Keratinocyte (primary cell): ENCODE measurements at regions not wholly inside any gene's neighbourhood (a gene's known extent, or its start where the extent isn't known, plus 50 kb on each side); places are given as distances from the start of the nearest gene placed in this dataset.

Experiments used
- DNase-seq: peaks from one replicate; pipeline ENCODE4 v3.0.0-alpha.2; 2011; ENCODE audit warnings: low read depth, missing footprints, low spot score
- FAIRE-seq: peaks from 2 replicates; lab custom pipeline; 2011; peaks lifted over from hg19 to GRCh38; lab: Jason Lieb, UNC
- H2AFZ ChIP-seq: 2 replicates; pipeline ENCODE4 v1.6.0; 2012; ENCODE audit warnings: low read length, control low read depth, inconsistent platforms; ENCODE audit not compliant: control insufficient read depth
- H3K27ac ChIP-seq: 2 replicates; pipeline ENCODE4 v1.5.1; 2011; ENCODE audit warnings: low read length; ENCODE audit not compliant: control insufficient read depth, insufficient read depth
- H3K27me3 ChIP-seq: 3 replicates; pipeline ENCODE4 v1.6.0; 2011; ENCODE audit warnings: low read length; ENCODE audit not compliant: control insufficient read depth, insufficient read depth; ENCODE audit errors: extremely low read depth
- H3K36me3 ChIP-seq, 2 experiments: 2 replicates in 1 of 2; 3 replicates in 1 of 2; pipeline ENCODE4 v1.5.1; 2011; ENCODE audit warnings: low read length in 2 of 2, mild to moderate bottlenecking in 1 of 2; ENCODE audit not compliant: control insufficient read depth in 2 of 2, insufficient read depth in 2 of 2; ENCODE audit errors: extremely low read depth in 1 of 2
- H3K4me1 ChIP-seq: 3 replicates; pipeline ENCODE4 v1.5.1; 2011; ENCODE audit warnings: low read length; ENCODE audit not compliant: control insufficient read depth, insufficient read depth; ENCODE audit errors: extremely low read depth
- H3K4me2 ChIP-seq: 3 replicates; pipeline ENCODE4 v1.6.0; 2011; ENCODE audit warnings: low read depth, low read length; ENCODE audit not compliant: control insufficient read depth, insufficient read depth; ENCODE audit errors: extremely low read depth
- H3K4me3 ChIP-seq, 3 experiments: fragments of 200-600 bp in 1 of 3; sonication (generic) in 1 of 3; 2 replicates in 2 of 3; 3 replicates in 1 of 3; pipeline ENCODE4 v1.5.1; 2011 to 2016; ENCODE audit warnings: low read length in 3 of 3, mild to moderate bottlenecking in 3 of 3, control low read depth in 2 of 3, inconsistent platforms in 1 of 3, low read depth in 1 of 3, mixed read lengths in 1 of 3, mixed run types in 1 of 3, moderate library complexity in 1 of 3; ENCODE audit not compliant: control insufficient read depth in 2 of 3, insufficient read depth in 2 of 3; ENCODE audit errors: extremely low read depth in 1 of 3
- H3K79me2 ChIP-seq: 2 replicates; pipeline ENCODE4 v1.6.0; 2012; ENCODE audit warnings: low read length; ENCODE audit not compliant: control insufficient read depth, insufficient read depth
- H3K9ac ChIP-seq: 3 replicates; pipeline ENCODE4 v1.6.0; 2011; ENCODE audit warnings: low read length; ENCODE audit not compliant: control insufficient read depth, insufficient read depth; ENCODE audit errors: extremely low read depth
- H3K9me1 ChIP-seq: 3 replicates; pipeline ENCODE4 v1.6.0; 2011; ENCODE audit warnings: low read length; ENCODE audit not compliant: control insufficient read depth, insufficient read depth; ENCODE audit errors: extremely low read depth
- H3K9me3 ChIP-seq: 2 replicates; pipeline ENCODE4 v1.5.1; 2012; ENCODE audit warnings: low read depth, low read length; ENCODE audit not compliant: control insufficient read depth
- H4K20me1 ChIP-seq: 3 replicates; pipeline ENCODE4 v1.6.0; 2011; ENCODE audit warnings: low read length; ENCODE audit not compliant: control insufficient read depth, insufficient read depth; ENCODE audit errors: extremely low read depth
- EZH2 ChIP-seq: IDR thresholded peaks from one replicate; pipeline ENCODE4 v1.6.1; 2012; ENCODE audit warnings: inconsistent platforms, mild to moderate bottlenecking, low read length, moderate library complexity
- dilution Hi-C: fragments of 300-500 bp; cut with MboI; formaldehyde crosslinking; loops from one replicate; pipeline ENCODE4 v1.7.0; 2020; ENCODE audit warnings: low sequenced_read_pairs; ENCODE audit not compliant: extremely low pct_ligation_motif_present
- TF ChIP-seq, protein P1 (sequence below), 3 experiments: IDR thresholded peaks in 1 of 3; conservative IDR thresholded peaks in 1 of 3; optimal IDR thresholded peaks in 1 of 3; 2 replicates in 2 of 3; 3 replicates in 1 of 3; pipeline versions ENCODE3 to v1.5.1; 2011; ENCODE audit warnings: low read length in 3 of 3, mild to moderate bottlenecking in 3 of 3, moderate library complexity in 2 of 3, control low read depth in 1 of 3, inconsistent platforms in 1 of 3; ENCODE audit not compliant: insufficient read depth in 2 of 3; ENCODE audit errors: extremely low read depth in 1 of 3

DNA sequence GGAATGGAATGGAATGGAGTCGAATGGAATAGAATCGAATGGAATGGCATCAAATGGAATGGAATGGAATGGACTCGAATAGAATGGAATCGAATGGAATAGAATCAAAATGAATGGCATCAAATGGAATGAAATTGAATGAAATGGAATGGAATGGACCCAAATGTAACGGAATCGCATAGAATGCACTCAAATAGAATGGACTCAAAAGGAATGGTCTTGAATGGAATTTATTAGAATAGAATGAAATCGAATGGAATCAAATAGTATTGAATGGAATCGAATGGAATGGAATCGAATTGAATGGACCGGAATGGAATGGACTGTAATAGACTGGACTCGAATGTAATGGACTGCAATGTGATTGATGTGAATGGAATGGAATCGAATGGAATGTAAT is 501.4 kb upstream of the WSB1 start:
- TF ChIP-seq, protein P1, sequence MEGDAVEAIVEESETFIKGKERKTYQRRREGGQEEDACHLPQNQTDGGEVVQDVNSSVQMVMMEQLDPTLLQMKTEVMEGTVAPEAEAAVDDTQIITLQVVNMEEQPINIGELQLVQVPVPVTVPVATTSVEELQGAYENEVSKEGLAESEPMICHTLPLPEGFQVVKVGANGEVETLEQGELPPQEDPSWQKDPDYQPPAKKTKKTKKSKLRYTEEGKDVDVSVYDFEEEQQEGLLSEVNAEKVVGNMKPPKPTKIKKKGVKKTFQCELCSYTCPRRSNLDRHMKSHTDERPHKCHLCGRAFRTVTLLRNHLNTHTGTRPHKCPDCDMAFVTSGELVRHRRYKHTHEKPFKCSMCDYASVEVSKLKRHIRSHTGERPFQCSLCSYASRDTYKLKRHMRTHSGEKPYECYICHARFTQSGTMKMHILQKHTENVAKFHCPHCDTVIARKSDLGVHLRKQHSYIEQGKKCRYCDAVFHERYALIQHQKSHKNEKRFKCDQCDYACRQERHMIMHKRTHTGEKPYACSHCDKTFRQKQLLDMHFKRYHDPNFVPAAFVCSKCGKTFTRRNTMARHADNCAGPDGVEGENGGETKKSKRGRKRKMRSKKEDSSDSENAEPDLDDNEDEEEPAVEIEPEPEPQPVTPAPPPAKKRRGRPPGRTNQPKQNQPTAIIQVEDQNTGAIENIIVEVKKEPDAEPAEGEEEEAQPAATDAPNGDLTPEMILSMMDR (optimal IDR thresholded peaks at IDR 0.05 in 1 of 3, IDR thresholded peaks at IDR 0.05 in 1 of 3, conservative IDR thresholded peaks at IDR 0.05 in 1 of 3; ENCODE audit: extremely low read depth in 1 of 3, insufficient read depth in 2 of 3, low read length in 3 of 3) = no peak
- no peak for TF ChIP-seq EZH2
- FAIRE-seq = no peak
- Histone ChIP-seq H3K4me2 (no peak overlapping the region), H3K4me1 (no peaks in the 10 kb centered on the region), H3K9ac (no peak overlapping the region), H2AFZ (no peak overlapping the region), H4K20me1 (no peaks in the 10 kb centered on the region), H3K27me3 (no peaks in the 10 kb centered on the region), H3K79me2 (no peaks in the 10 kb centered on the region), H3K27ac (no peak overlapping the region), H3K4me3 (no peak overlapping the region), H3K36me3 (no peaks in the 10 kb centered on the region), H3K9me1 (no peaks in the 10 kb centered on the region), H3K9me3 (peaks cover 20% of the 10 kb centered on the region)
- dilution Hi-C loops = no loop called here
- DNase-seq = peak; percentile 25

DNA sequence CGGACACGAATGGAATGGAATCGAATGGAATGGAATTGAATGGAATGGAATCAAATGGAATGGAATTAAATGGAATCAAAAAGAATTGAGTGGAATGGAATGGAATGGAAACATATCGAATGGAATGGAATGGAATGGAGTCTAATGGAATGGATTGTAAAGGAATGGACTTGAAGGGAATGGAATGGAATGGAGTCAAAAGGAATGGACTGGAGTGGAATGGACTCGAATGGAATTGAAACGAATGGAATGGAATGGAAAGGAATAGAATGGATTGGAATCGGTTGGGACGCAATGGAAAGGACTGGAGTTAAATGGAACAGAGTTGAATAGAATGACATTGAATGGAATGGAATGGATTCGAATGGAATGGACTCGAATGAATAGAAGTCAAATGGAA is 486.9 kb upstream of the WSB1 start:
- H2AFZ ChIP-seq = no peak overlapping the region
- H3K27ac ChIP-seq = no peak overlapping the region
- FAIRE-seq (no peak), DNase-seq (no peak)
- dilution Hi-C loops = no loop called here
- no peaks in the 10 kb centered on the region for H3K9me1 ChIP-seq
- TF ChIP-seq EZH2 = no peak
- TF ChIP-seq, protein P1 (optimal IDR thresholded peaks at IDR 0.05 in 1 of 3, IDR thresholded peaks at IDR 0.05 in 1 of 3, conservative IDR thresholded peaks at IDR 0.05 in 1 of 3; ENCODE audit: extremely low read depth in 1 of 3, insufficient read depth in 2 of 3, low read length in 3 of 3) = no peak
- no peaks in the 10 kb centered on the region for H3K36me3 ChIP-seq
- H3K79me2 ChIP-seq = no peaks in the 10 kb centered on the region
- no peak overlapping the region for H3K4me3 ChIP-seq
- no peaks in the 10 kb centered on the region for H4K20me1 ChIP-seq
- H3K9me3 ChIP-seq = peaks cover 33% of the 10 kb centered on the region
- no peak overlapping the region for H3K4me2 ChIP-seq
- H3K9ac ChIP-seq = no peak overlapping the region
- no peaks in the 10 kb centered on the region for H3K4me1 ChIP-seq
- no peaks in the 10 kb centered on the region for H3K27me3 ChIP-seq
